Activated CD4-positive, CD25-positive, alpha-beta regulatory T cell treated with anti-CD3 and anti-CD28 coated beads, Interleukin-2, amount 50 U/mL, for 24 hours (primary cell): ENCODE measurements at regions not wholly inside any gene's neighbourhood (a gene's known extent, or its start where the extent isn't known, plus 50 kb on each side); places are given as distances from the start of the nearest gene placed in this dataset.
"Not testable (repeated sequence)": the region's sequence is repeated elsewhere in the genome, so short reads cannot be mapped to it uniquely, and the experiment has no call there.

Experiments used
- ATAC-seq, 2 donors: fragments of 150-1000 bp; cut with Tn5 transposase; one replicate each; pipeline ENCODE4 v1.10.0; 2021; ENCODE audit warnings: mild to moderate bottlenecking in 1 of 2, moderate library complexity in 1 of 2

GRCh38 chr3:178137206-178137605 lies 399.0 kb upstream of the KCNMB2 start:
- no peak for ATAC-seq

DNA sequence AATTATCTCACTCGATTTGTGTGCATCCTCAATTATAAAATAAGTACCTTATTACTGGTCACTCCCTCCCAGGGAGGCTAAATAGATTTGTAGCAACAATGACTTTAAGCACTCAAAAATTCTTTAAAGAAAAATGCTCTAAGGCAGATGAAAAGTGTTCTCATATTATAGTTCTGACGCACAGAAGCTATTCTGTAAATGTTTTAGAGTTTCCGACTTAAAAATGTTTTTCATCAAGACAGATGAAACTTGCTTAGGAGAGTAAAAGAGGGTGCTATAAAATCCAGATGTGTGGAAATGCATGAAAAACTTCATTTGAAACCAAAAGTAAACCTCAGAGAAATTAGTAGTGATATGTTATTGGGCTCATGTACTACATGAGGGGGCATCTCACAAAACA lies 398.4 kb upstream of the KCNMB2 start:
- ATAC-seq, result no peak

- ATAC-seq, result no peak
Observed at GRCh38 chr3:178139116-178139515, 397.1 kb upstream of the KCNMB2 start.

- no peak for ATAC-seq
Observed at GRCh38 chr3:178140531-178141304, 395.5 kb upstream of the KCNMB2 start.

DNA sequence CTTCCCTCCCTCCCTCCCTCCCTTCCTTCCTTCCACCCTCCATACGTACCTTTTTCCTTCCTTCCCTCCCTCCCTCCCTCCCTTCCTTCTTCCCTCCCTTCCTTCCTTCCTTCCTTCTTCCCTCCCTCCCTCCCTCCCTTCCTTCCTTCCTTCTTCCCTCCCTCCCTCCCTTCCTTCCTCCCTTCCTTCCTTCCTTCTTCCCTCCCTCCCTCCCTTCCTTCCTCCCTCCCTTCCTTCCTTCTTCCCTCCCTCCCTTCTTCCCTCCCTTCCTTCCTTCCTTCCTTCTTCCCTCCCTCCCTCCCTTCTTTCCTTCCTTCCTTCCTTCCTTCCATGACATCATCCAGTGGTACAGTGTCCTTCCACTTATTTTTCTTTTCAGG lies 394.9 kb upstream of the KCNMB2 start:
- not testable (repeated sequence) for ATAC-seq

GRCh38 chr3:178146406-178146831 lies 389.8 kb upstream of the KCNMB2 start:
- no peak for ATAC-seq

DNA sequence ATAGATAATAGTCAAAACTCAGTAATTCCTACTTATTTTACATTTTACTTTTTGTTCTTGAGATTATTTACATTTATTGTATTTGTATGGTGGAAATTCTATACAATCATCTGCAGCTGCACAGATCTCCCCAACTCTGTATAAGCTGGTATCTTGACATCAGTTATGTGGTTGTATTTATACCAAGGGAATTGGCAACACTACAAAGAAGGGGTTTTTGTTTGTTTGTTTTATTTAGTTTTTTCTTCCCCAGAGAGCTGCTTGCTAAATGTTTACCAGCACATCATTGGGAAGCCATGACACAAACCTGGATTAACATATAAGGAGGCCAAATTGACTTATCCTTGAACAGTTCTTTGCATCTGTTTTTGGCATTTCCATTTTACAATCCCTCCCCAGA lies 389.2 kb upstream of the KCNMB2 start:
- ATAC-seq, result no peak

DNA sequence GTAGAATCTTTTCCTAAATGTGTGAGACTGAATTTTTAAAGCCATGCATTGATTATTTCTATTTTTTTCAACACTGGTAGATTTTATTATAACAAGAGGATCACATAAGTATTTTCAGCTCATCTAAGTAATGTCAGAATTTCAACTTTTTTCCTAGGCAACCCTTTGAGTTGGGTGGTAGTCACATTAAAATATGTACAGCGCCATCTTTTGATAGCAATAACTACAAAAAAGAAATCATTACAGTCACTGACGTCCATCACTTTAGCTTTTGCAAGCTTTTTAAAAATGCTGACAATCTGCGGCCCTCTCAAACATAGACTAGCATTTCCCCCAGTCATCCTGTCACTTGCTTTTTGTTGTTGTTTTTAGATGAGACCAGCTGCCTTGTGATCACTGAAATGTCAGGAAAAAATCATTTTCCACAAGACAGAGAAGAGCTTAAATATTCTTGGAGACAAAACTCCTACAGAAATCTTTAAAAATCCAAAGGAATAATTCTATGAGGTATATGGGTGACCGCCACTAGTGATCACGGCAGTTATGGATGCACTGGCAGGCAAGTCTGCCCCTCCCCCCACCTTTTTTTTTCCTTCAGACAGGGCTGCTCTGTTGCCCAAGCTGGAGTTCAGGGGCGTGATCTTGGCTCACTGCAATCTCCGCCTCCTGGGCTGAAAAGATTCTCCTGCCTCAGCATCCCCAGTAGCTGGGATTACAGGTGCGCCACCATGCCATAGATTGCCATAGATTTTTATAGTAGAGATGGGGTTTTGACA lies 384.0 kb upstream of the KCNMB2 start:
- no peak for ATAC-seq

- no peak for ATAC-seq
Observed at GRCh38 chr3:178152988-178153387, 383.2 kb upstream of the KCNMB2 start.

DNA sequence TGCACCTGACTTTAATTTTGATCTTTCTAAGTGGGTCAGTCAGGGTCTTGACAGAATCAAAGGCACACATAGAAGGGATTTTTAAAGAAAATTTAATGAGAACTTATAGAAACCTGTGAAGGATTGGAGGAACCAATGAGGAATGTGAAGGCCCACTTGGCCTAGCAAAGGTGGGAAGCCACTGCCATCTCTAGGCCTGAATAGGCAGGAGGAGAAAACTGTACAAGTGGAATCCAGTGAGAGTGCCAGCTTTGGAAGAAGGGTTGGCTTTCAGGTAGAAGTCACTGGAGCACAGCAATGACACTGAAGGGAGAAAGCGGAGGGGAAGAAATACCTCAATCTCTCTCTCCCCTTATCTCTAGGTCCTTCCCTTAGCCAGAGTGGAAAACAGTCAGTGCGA lies 380.7 kb upstream of the KCNMB2 start:
- ATAC-seq, result no peak

GRCh38 chr3:178156301-178156700 lies 379.9 kb upstream of the KCNMB2 start:
- no peak for ATAC-seq

GRCh38 chr3:178159691-178160220 lies 376.5 kb upstream of the KCNMB2 start:
- ATAC-seq, result no peak

GRCh38 chr3:178169421-178169820 lies 366.8 kb upstream of the KCNMB2 start:
- ATAC-seq, result no peak

- ATAC-seq, result peak in 1 of 2 donors; percentile 24
Observed at GRCh38 chr3:178170698-178171535, 365.3 kb upstream of the KCNMB2 start.

DNA sequence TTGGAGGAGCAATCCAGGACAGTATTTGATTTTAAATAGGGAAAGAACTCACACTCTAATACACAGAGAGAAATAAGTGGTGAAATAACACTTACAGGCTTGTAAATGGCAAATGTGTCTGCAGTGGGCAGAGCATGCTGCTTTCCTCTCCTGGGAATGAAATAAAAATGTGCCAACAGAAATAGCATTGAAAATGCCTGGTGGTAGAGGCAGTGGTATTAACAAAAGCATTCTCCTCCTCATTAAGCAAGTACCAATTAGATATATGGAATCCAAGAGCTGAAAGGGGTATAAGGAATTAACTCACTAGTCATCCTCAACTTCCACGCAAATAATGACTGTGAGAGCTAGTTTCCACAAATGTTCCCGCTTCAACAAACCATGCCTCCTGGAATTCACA lies 364.1 kb upstream of the KCNMB2 start:
- ATAC-seq, result no peak

- ATAC-seq, result no peak
Observed at GRCh38 chr3:178174201-178174915, 361.9 kb upstream of the KCNMB2 start.

DNA sequence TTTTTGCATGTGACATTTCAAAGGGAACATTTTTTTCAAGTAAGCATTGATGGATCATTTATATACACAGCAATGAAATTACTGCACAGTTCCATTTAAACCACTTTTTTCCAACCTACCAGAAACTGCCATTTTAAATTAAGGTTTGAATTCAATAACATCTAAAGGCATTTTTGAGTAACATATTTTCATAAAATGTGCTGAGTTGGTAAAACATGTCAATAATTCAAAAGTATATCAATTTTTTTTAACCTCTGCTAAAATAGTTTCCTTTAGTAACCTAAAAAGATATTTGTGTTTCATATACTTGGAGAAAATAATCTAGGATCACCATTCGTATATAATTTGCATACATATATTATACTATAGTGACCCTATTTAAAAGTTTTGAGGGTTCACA lies 355.1 kb upstream of the KCNMB2 start:
- no peak for ATAC-seq

DNA sequence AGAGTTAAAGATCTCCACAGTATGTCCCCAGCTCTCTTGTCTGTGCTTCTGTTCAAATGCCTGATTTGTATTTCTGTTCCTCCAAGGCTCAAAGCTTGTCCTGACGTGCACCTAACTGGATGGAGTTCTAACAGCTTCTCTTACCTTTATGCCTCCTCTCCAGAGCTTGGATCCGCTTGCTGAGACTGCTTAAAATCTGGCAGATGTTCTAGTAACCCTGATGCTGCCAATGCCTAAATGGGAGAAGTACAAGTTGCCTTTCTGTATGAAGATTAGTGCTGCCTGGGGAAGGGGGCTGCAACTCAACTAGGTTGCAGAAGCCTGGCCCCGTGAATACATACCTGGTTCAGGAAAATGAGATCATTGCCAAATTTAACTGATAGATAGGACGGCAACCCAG lies 354.5 kb upstream of the KCNMB2 start:
- ATAC-seq, result no peak

- ATAC-seq, result no peak
Observed at GRCh38 chr3:178182337-178182779, 353.9 kb upstream of the KCNMB2 start.

- no peak for ATAC-seq
Observed at GRCh38 chr3:178184833-178185232, 351.4 kb upstream of the KCNMB2 start.

DNA sequence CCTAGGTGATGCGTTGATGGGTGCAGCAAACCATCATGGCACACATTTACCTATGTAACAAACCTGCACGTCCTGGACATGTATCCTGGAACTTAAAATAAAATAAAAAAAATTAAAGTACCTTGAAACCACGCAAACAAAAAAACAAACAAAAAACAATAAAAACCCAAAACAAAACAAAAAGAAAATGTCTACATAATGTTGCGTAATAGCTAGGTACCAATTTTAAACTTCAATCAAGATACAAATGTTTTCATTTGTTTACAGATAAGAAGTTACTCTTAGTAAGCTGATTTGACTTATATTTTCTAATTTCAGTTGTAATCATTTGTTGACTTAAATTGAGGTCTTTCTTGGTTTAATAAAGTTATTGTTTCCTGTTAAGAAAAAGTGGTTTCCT lies 349.6 kb upstream of the KCNMB2 start:
- no peak for ATAC-seq

DNA sequence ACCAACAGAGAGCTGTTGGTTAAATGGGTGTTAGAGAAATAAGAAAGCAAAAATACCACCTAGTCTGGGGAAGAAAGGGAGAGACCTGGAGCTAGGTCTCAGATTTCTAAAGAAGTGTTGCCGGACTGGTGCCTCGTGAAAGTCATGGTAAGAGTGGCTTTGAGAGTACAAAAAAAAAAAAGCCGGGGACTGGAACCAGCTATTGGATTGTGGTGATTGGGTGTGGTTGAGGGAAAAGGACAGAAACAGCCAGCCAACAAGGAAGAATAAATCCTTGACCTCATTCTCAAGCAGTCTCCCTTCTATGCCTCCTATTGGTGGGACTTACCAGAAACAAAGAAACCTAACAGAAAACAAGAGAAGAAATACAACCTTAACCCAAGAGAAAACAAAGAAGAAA lies 346.4 kb upstream of the KCNMB2 start:
- ATAC-seq, result no peak
